ENCODE measurements at regions not wholly inside any gene's neighbourhood (a gene's known extent, or its start where the extent isn't known, plus 50 kb on each side); places are given as distances from the start of the nearest gene placed in this dataset.
A peak's percentile ranks its signal among the peaks of the same experiment; 100 is the strongest.
"Not testable (repeated sequence)": the region's sequence is repeated elsewhere in the genome, so short reads cannot be mapped to it uniquely, and the experiment has no call there.

DNA sequence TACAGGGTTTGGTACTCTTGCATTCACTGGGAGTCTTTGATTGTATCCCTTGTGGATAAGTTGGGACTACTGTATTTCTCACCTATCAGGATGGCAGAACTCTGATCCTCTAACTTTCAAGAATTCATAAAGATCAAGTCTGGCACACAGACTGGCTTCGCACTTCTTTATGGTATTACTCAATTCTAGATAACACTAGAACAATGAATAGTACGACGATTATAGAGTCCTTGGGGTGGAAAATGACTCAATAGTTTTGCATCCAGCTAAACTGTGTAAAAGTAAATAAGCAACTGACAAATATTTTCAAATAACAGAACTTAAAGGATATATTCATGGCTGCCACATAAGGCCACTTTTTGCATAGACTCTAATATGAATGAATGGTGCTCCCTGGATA lies 103.4 kb upstream of the MEX3C start:
- H3K9me3 ChIP-seq, result no peaks in the 10 kb centered on the region

GRCh38 chr18:51301376-51301775 lies 103.9 kb upstream of the MEX3C start:
- Histone ChIP-seq H3K9me3 (no peaks in the 10 kb centered on the region), H3K27me3 (no peaks in the 10 kb centered on the region), H3K36me3 (no peaks in the 10 kb centered on the region), H3K4me3 (no peak overlapping the region)
- DNase-seq, result no peak

More for the DNA sequence above, 103.4 kb upstream of the MEX3C start:
- DNase-seq, result no peak
- Histone ChIP-seq H3K27me3 (no peaks in the 10 kb centered on the region), H3K36me3 (no peaks in the 10 kb centered on the region), H3K4me3 (no peak overlapping the region)

- H3K27me3 ChIP-seq, result no peaks in the 10 kb centered on the region
- no peaks in the 10 kb centered on the region for H3K9me3 ChIP-seq
- DNase-seq, result no peak
- no peaks in the 10 kb centered on the region for H3K36me3 ChIP-seq
- no peak overlapping the region for H3K4me3 ChIP-seq
These were observed 119.2 kb upstream of the MEX3C start for GRCh38 chr18:51316677-51317076.

- no peaks in the 10 kb centered on the region for H3K27me3 ChIP-seq
- no peak for DNase-seq
- no peaks in the 10 kb centered on the region for H3K9me3 ChIP-seq
- no peaks in the 10 kb centered on the region for H3K36me3 ChIP-seq
- no peak overlapping the region for H3K4me3 ChIP-seq
These were observed 124.2 kb upstream of the MEX3C start for GRCh38 chr18:51321696-51322095.

GRCh38 chr18:51323961-51324360 lies 126.5 kb upstream of the MEX3C start:
- H3K4me3 ChIP-seq, result no peak overlapping the region
- H3K9me3 ChIP-seq, result no peaks in the 10 kb centered on the region
- no peaks in the 10 kb centered on the region for H3K27me3 ChIP-seq
- DNase-seq, result no peak
- no peaks in the 10 kb centered on the region for H3K36me3 ChIP-seq

GRCh38 chr18:51330148-51330547 lies 132.7 kb upstream of the MEX3C start:
- no peaks in the 10 kb centered on the region for H3K9me3 ChIP-seq
- no peaks in the 10 kb centered on the region for H3K36me3 ChIP-seq
- no peaks in the 10 kb centered on the region for H3K27me3 ChIP-seq
- no peak overlapping the region for H3K4me3 ChIP-seq
- DNase-seq, result no peak

- no peak overlapping the region for H3K4me3 ChIP-seq
- H3K9me3 ChIP-seq, result no peaks in the 10 kb centered on the region
- no peaks in the 10 kb centered on the region for H3K27me3 ChIP-seq
- no peak for DNase-seq
- H3K36me3 ChIP-seq, result no peaks in the 10 kb centered on the region
These were observed 133.3 kb upstream of the MEX3C start for GRCh38 chr18:51330739-51331138.

DNA sequence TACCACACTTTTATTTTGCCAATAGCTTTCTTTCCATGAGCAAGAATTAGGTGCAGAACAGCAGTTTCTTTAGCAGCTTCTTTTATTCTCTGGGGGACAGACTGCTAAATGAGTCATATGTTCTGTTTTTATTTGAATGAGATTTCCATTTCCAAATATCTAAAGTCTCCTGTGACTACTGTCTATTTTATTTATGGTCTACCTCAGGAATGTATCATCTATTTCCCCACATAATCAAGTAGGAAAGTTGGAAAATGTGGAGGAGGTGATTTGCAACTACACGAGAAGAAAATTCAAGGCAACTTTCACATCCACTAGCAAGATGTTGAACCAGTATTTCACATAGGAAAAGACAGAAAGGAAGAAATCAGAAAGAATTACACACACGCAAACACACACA lies 139.9 kb upstream of the MEX3C start:
- no peaks in the 10 kb centered on the region for H3K9me3 ChIP-seq
- H3K27me3 ChIP-seq, result no peaks in the 10 kb centered on the region
- H3K4me3 ChIP-seq, result no peak overlapping the region
- H3K36me3 ChIP-seq, result no peaks in the 10 kb centered on the region
- no peak for DNase-seq

GRCh38 chr18:51339856-51340255 lies 142.4 kb upstream of the MEX3C start:
- no peak for DNase-seq
- no peak overlapping the region for H3K4me3 ChIP-seq
- H3K27me3 ChIP-seq, result no peaks in the 10 kb centered on the region
- H3K9me3 ChIP-seq, result no peaks in the 10 kb centered on the region
- no peaks in the 10 kb centered on the region for H3K36me3 ChIP-seq

DNA sequence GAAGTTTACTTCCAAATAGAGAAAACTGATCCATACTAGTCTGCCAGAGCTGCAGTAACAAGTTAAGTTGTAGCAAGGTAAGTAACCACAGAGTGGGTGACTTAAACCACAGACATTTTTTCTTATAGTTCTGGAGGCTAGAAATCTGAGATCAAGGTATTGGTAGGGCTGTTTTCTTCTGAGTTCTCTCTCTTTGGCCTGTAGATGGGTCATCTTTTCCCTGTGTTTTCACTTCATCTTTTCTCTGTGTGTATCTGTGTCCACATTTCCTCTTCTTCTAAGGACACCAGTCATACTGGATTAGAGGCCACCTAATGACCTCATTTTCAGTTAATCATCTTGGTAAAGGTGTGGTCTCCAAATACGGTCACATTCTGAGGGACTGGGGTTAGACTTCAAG lies 142.9 kb upstream of the MEX3C start:
- Histone ChIP-seq H3K4me3 (no peak overlapping the region), H3K27me3 (no peaks in the 10 kb centered on the region), H3K9me3 (no peaks in the 10 kb centered on the region), H3K36me3 (no peaks in the 10 kb centered on the region)
- DNase-seq, result no peak

GRCh38 chr18:51342815-51343214 lies 145.3 kb upstream of the MEX3C start:
- Histone ChIP-seq H3K27me3 (no peaks in the 10 kb centered on the region), H3K9me3 (no peaks in the 10 kb centered on the region), H3K4me3 (no peak overlapping the region), H3K36me3 (no peaks in the 10 kb centered on the region)
- peak; percentile 1 for DNase-seq

GRCh38 chr18:51345848-51346391 lies 148.4 kb upstream of the MEX3C start:
- Histone ChIP-seq H3K4me3 (no peak overlapping the region), H3K27me3 (no peaks in the 10 kb centered on the region), H3K9me3 (no peaks in the 10 kb centered on the region), H3K36me3 (no peaks in the 10 kb centered on the region)
- DNase-seq, result no peak

GRCh38 chr18:51346404-51346803 lies 148.9 kb upstream of the MEX3C start:
- H3K36me3 ChIP-seq, result no peaks in the 10 kb centered on the region
- H3K27me3 ChIP-seq, result no peaks in the 10 kb centered on the region
- no peaks in the 10 kb centered on the region for H3K9me3 ChIP-seq
- H3K4me3 ChIP-seq, result no peak overlapping the region
- no peak for DNase-seq

- Histone ChIP-seq H3K36me3 (no peaks in the 10 kb centered on the region), H3K27me3 (no peaks in the 10 kb centered on the region), H3K4me3 (no peak overlapping the region), H3K9me3 (no peaks in the 10 kb centered on the region)
- DNase-seq, result no peak
These were observed 152.6 kb upstream of the MEX3C start for GRCh38 chr18:51350081-51350480.

GRCh38 chr18:51355841-51356240 lies 158.4 kb upstream of the MEX3C start:
- DNase-seq, result no peak
- Histone ChIP-seq H3K9me3 (no peaks in the 10 kb centered on the region), H3K4me3 (no peak overlapping the region), H3K27me3 (no peaks in the 10 kb centered on the region), H3K36me3 (no peaks in the 10 kb centered on the region)

DNA sequence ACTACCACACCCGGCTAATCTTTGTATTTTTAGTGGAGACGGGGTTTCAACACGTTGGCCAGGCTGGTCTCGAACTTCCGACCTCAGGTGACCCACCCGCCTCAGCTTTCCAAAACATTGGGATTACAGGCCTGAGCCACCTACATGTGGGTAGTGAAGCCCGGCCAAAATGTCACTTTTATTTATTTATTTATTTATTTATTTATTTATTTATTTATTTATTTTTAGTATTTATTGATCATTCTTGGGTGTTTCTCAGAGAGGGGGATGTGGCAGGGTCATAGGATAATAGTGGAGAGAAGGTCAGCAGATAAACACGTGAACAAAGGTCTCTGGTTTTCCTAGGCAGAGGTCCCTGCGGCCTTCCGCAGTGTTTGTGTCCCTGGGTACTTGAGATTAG lies 162.8 kb upstream of the MEX3C start:
- not testable (repeated sequence) for H3K36me3 ChIP-seq, DNase-seq, H3K9me3 ChIP-seq, H3K4me3 ChIP-seq, H3K27me3 ChIP-seq

- no peak for DNase-seq
These were observed 163.8 kb upstream of the MEX3C start for GRCh38 chr18:51361130-51361860.

DNA sequence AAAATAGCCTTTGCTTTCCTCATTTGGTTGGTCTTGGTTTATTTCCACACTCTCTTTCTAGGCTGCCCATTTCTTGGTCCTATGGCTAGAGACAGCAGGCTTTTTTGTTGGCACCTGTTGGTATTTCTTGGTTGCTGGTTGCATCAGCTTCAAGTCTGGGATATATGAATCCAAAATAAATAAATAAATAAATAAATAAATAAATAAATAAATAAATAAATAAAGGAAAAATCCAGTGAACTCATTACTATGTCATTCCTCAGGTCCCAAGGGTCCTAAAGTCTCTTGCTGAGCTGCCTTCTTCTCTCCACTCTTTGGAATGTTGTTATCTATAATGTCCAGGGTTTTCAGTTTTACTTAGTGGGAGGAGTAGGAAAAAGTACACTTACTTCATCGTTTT lies 165.9 kb upstream of the MEX3C start:
- no peaks in the 10 kb centered on the region for H3K9me3 ChIP-seq
- no peaks in the 10 kb centered on the region for H3K27me3 ChIP-seq
- DNase-seq, result no peak
- H3K36me3 ChIP-seq, result no peaks in the 10 kb centered on the region
- no peak overlapping the region for H3K4me3 ChIP-seq

More at GRCh38 chr18:51361130-51361860, 163.8 kb upstream of the MEX3C start:
- H3K27me3 ChIP-seq, result no peaks in the 10 kb centered on the region
- H3K4me3 ChIP-seq, result no peak overlapping the region
- no peaks in the 10 kb centered on the region for H3K36me3 ChIP-seq
- H3K9me3 ChIP-seq, result no peaks in the 10 kb centered on the region

Measured in MG63 (cell line).